Ammon's horn (tissue), 1 donor: ENCODE measurements at regions not wholly inside any gene's neighbourhood (a gene's known extent, or its start where the extent isn't known, plus 50 kb on each side); places are given as distances from the start of the nearest gene placed in this dataset.
"Not testable (repeated sequence)": the region's sequence is repeated elsewhere in the genome, so short reads cannot be mapped to it uniquely, and the experiment has no call there.

Experiments used
- DNase-seq: peaks from one replicate; pipeline ENCODE4 v3.0.0-alpha.2; 2016; ENCODE audit warnings: low spot score

DNA sequence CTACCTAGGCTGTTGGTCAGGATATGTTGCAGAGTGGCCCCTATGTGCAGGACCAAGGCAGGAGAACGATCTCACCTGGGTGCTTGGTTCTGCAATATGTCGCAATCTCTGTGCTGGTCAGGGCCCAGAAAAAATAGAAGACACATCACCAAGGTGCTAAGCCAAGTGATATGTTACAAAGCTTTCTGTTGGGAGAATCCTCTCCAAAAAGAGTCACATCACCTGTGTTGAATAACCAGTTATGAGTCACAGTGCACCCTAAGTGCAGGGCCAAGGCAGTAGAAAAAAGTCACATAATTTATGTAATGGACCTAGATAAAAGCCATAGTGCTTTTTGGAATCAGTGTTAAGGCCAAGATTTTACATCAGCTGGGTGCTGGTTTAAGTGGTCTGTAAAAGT is 965.9 kb upstream of the AMELY start:
- no peak for DNase-seq

DNA sequence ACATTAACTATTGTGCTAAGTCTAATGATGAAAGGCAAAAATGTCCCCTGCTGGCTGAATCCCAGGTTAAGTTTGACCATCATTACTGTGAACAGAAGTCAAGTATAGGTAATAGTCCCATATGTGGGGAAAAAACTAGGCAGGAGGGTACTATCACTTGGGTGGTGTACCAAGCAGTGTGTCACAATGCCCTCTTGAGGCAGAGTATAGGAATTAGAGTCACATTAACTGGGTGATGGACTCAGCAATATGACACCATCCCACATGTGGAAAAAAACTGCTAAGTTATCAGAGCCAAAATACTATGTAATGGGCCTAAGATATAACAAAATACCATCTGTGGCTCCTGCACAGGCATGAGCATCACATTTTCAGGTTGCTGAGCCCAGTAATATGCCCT is 962.5 kb upstream of the AMELY start:
- peak; percentile 5 for DNase-seq

GRCh38 chrY:7871304-7871932 is 959.9 kb upstream of the AMELY start:
- DNase-seq, result no peak

DNA sequence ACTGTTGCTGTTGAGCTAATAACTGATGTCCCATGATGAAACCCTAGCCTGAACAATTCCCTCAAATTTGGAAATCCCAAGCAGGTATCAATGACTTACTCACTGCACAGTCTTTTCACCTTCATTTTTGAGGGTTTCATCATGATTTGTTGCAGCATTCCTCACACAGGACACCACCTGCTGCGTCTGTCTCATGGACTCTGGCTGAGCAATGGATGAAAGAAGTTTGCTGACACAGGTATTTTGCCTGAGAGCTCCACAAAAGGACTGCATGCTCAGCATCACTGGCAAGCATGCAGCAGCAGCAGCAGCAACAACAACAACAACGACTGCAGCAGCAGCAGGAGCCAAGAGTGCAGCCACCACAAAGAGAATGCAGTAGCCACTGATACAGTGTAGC is 955.4 kb upstream of the AMELY start:
- no peak for DNase-seq

DNA sequence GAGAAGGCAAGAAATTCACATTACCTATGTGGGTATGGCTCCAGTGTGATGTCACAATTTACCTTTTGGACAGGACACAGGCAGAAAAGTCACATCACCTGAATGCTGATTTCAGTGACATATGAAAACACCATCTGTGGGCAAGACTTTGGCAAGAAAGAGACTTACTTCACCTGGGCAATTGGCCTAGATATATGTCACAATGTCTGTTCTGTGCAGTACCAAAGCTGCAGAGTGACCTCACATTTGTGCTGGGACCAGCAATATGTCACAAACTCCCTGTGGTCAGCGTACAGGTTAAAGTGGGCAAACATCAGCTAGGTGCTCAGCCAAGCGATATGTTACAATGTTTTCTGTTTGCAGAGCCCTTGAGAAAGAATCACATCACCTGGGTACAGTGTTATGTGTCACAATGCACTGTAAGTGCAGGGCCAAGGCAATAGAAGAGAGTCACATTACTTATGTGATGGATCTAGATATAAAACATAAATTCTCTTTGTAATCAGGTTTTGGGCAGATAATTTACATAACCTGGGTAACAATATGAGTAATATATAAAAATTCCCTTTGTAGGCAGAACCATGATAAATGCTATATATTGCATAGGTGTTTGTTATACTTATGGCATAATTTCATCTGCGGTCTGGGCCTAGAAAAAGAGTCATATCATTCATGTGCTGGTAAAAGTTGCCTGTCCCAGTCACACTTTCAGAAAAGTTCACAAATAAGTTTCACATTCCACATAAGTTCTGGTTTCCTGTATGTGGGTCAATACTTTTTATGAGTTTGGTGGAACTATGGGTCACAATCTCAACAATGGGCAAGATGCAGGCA is 949.4 kb upstream of the AMELY start:
- no peak for DNase-seq

- no peak for DNase-seq
Measured at GRCh38 chrY:7850191-7850590, 938.6 kb upstream of the AMELY start.

DNA sequence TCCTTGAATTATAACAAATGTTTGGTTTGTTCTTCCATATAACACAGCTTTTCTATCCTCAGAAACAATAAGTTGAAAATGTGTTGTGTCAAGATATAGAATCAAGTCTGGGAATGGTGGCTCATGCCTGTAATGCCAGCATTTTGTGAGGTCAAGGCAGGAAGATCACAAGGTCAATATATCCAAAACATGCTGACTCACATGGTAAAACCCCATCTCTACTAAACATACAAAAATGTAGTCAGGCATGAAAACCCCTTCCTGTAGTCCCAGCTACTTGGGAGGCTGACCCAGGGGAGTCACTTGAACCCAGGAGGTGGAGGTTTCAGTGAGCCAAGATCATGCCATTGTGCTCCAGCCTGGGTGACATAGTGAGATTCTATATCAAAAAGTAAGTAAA is 934.2 kb upstream of the AMELY start:
- DNase-seq, result no peak

- DNase-seq, result no peak
Measured at GRCh38 chrY:7837046-7837445, 925.5 kb upstream of the AMELY start.

- no peak for DNase-seq
Measured at GRCh38 chrY:7836366-7836765, 924.8 kb upstream of the AMELY start.

DNA sequence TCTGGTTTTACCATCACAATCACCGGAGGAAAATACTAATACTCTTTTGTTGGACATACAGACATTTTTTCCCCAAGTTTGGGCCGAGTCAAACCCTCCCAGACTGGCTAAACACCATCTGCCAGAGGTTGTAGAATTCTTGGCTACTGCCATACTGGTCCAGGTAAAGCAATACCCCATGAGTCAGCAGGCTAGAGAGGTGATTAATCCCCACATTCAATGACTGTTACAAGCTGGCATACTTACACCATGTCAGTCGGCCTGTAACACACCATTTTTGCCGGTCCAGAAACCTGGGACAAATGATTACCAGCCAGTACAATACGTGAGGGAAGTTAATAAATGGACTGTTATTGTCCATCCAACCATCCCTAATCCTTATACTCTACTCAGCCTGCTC is 923.9 kb upstream of the AMELY start:
- no peak for DNase-seq

GRCh38 chrY:7834284-7834683 is 922.7 kb upstream of the AMELY start:
- no peak for DNase-seq

GRCh38 chrY:7830881-7831280 is 919.3 kb upstream of the AMELY start:
- DNase-seq, result not testable (repeated sequence)

DNA sequence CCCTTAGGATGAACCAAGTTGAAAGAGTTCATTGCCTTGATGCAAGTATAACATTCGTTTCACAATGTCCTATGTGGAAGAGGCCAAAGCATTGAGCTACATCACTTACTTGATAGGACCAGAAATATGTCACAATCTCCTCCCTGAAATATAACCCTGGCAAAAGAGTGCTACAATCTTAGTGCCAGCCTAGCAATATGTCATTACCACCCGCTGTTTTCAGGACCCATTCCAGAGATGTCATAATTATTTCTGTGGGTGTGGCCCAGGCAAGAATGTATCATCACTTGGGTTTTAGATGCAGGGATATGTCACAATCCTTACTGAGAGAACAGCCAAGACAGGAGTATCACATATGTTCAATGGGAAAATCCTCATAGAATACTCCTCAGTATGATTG is 915.0 kb upstream of the AMELY start:
- DNase-seq, result no peak

- DNase-seq, result peak; percentile 7
Measured at GRCh38 chrY:7825874-7826273, 914.3 kb upstream of the AMELY start.

GRCh38 chrY:7821295-7822035 is 909.9 kb upstream of the AMELY start:
- DNase-seq, result no peak

DNA sequence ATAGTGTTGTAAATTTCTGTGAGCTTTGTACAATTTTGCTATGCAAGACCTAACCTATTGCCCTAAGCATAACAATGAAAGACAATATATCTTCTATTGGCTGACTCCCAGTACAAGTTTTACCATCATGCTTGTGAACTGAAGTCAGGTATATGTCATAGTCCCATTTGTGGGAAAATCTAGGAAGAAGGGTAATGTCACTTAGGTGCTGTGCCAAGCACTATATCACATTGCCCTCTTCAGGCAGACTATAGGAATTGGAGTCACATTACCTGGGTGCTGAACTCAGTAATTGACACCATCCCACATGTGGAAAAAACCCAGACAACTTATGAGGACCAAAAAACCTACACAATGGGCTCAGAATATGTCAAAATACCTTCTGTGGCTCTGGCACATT is 907.4 kb upstream of the AMELY start:
- peak; percentile 13 for DNase-seq

GRCh38 chrY:7816567-7816966 is 905.0 kb upstream of the AMELY start:
- DNase-seq, result no peak

DNA sequence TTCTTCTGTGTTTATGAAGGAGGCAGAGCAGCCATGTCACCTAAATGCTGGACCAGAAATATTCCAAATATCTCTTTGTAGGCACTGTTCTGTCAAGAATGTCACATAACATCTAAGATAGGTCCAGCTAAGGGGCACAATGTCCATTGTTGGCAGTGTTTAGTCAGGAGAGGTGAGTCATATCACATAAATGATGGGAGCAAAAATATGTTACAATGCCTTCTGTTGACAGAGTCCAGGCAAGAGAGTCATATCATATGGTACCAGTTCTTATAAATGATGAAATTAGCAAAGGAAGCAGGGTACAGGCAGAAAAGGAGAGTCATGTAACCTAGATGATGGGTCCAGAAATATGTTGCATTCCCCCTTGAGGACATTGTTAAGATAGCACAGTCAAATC is 904.4 kb upstream of the AMELY start:
- DNase-seq, result no peak

DNA sequence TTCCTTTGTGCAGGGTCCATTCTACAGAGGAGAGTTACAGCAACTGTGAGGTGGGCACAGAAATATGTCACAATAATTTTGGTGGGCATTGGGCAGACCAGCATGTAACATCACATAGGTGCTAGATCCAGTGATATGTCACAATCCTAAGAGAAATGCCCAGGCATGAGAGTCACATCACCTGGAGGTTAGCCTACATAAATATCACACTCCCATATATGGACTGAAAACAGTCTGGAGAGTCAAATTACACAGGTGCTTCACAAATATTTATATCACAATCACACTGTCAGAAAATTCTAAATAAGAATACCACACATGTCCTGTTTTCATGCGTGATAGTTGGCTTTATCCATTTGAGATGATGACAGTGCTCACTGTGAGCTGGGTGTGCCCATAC is 903.7 kb upstream of the AMELY start:
- no peak for DNase-seq

DNA sequence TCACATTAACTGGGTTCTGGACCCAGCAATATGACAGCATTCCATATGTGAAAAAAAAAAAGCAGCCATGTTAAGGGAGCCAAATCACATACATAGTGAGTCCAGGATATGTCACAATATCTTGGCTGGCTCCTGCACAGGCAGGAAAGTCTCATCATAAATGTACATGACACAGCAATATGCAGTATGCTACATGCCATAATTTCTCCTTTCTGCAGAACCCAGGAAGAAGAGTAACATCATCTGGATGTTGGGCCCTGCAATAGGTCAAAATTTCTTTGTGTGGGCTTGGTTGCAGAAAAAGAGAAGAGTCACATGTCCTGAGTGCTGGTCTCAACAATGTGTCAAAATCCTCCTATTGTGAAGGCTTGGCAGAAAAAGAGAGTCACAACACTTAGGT is 902.8 kb upstream of the AMELY start:
- DNase-seq, result no peak

GRCh38 chrY:7810359-7810758 is 898.8 kb upstream of the AMELY start:
- DNase-seq, result no peak

DNA sequence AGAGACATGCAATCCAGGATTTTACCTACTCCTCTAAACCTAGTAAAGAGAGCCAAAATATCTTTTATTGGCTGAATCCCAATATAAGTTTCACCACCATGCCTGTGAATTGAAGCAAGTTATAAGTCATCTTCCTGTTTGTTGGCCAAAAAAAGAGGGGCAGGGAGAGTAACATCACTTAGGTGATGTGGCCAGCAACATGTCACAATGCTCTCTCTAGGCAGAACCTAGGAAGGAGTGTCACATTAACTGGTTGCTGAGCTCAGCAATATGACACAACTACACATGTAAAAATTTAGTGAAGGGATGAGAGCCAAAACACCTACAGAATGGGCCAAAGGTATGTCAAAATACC is 895.9 kb upstream of the AMELY start:
- DNase-seq, result no peak
